Stimulated activated CD8-positive, alpha-beta memory T cell treated with anti-CD3 and anti-CD28 coated beads, Interleukin-15, amount 100 ng/mL, for 1 hour (primary cell): ENCODE measurements at regions not wholly inside any gene's neighbourhood (a gene's known extent, or its start where the extent isn't known, plus 50 kb on each side); places are given as distances from the start of the nearest gene placed in this dataset.

Source experiments
- DNase-seq: peaks from one replicate; pipeline ENCODE4 v3.0.0-alpha.2; 2020; ENCODE audit warnings: low read depth

DNA sequence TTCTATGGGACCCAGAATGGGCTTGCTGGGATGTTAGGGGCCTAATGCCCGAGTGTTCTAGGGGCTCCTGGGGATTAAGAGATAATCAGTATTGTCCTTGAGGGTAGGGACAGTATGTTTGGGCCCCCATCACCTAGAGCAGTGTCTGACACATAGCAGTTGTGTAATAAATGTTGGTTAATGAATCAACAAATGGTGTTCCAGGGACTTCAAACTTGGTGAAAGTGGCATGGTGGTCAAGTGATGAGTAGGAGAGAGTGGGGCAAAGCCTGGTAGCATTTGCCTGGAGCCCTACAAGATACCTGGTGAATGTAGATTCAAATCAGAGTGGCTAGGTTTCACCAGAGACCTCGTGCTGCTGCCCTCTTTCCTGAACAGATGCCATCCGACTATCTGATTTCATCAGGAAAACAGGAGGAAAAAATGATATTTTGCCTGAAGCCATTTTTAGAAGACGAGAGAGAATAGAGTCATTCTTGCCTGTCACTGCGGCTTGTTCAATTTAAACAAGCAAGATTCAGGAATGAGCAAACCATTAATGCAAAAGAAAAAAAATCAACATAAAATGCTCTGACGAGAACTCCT, 117.3 kb downstream of the RPL22L1 start:
- DNase-seq, result no peak

DNA sequence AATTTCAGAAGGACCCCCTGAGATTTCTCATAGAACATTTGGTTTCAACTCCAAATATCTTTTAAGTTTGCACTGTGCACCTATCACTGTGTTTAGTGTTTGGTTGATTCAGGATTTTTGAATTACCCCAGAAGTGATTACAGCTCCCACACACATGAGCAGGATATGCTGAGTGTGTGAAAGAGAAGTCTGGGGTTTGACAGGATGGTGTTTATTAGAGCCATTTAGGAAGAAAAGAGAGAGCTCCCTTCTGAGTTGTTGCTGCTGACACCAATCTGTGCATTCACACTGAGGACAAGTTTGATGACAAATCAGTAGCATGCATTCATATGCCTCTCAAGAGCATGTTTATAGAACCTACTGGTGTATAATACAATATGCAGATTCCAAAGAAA, 118.1 kb downstream of the RPL22L1 start:
- no peak for DNase-seq

GRCh38 chr3:170751083-170751898, 118.7 kb downstream of the RPL22L1 start:
- DNase-seq, result no peak

DNA sequence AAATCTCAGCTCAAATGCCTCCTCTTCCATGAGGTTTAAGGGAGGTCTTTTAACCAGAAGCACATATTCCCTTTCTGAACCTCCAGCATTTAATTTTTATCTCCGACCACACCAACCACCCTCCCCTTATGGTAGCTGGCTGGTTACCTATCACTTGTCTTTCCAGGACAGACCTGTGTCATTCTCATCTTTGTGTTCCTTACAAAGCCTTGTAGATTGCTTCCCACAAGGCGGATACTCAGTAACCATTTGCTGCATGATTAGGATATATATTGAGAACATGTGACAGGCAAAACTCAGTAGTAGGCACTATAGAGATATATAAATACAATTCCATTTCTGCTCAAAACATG, 119.5 kb downstream of the RPL22L1 start:
- no peak for DNase-seq

GRCh38 chr3:170749765-170750477, 120.1 kb downstream of the RPL22L1 start:
- no peak for DNase-seq

DNA sequence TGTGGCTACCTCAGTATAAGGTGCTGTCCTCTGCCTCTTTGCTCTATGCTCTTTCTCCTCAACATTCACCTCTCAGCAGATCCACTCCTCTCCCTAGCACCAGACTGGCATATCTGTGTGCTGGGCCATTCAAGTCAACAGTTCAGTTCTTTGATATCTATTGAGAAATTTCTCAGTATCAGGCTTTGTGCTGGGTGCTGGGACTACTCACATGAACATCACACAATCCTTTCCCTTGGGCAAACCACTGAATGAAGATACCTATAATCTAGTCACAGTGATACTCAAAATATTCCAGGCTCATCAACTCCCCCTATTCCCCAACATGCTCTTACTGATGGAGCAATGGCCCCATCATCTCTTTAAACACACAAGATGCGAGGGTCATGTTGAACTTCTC, 120.8 kb downstream of the RPL22L1 start:
- no peak for DNase-seq

DNA sequence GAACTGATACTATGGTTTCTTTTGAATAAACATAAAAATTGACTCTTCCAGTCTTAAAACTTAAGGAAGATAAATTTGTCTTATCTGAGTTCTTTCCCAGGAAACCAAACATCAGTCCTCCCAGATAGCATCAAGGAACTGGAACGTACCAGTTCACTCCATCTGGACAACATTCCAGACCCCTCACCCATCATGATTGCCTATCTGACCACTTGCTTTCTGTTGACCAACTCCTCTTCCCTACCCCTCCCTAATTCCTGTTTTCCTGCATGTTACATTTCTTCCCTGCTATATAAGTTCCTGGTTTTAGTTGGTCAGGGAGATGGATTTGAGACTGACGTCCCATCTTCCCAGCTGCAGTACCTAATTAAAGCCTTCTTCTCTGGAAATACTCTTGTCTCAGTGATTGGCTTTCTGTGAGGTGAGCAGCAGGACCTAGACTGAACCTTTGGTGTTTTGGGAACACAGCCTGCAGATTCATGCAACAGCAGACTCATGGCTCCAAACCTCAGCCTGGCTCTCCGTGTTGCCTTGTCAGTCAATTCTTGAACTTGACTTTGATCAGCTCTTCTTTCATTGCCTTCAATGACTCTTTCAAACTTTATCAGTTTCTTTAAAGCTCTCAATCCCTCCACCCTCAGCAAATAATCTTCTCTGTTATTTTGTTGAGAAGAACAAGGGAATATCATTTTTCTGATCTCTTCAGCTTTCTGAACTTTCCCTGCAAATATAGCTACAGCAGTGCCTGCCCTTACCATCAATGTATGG, 123.6 kb downstream of the RPL22L1 start:
- DNase-seq, result no peak

DNA sequence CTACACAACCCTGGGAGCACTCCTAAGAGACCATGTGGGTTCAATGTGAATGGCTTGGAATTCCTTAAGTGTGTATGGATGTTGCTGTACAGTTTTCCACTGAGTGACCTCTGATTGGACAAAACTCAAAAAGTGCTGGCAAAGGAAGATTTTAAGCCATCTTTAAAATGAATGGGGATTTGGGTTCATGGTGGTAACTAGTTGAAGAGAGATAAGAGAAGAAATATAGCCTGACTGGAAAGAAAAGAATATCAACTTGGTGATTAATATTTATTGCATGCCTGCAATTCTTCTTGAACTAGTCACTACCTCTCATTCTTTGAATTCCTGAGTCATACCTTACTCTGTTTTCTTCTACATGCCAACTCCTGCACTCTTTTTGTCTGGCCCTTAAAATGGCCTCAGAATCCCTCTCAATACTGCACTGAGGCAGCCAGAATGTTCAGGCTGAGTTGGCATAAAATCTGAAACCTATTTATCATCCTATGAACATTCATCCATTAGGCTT, 124.7 kb downstream of the RPL22L1 start:
- no peak for DNase-seq

GRCh38 chr3:170741756-170742529, 128.1 kb downstream of the RPL22L1 start:
- DNase-seq, result no peak

GRCh38 chr3:170740726-170741591, 129.0 kb downstream of the RPL22L1 start:
- DNase-seq, result no peak

GRCh38 chr3:170740285-170740684, 129.7 kb downstream of the RPL22L1 start:
- DNase-seq, result no peak

DNA sequence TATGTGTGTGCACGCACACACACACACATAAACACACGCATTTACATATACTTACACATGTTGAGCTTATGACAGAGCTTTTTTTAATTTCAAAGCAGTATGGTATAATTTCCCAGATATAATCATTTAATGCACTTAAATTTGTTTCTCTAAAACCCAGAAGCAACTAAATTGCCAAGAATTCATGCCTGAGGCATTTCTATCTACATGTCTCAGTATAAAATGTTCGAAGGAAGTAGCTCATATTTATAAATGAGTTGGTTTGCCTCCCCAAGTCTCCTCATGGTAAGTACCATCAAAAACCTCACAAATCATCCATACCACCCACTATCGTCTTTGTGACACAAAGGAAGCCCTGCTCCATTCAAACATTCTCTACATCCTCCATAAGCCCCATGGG, 130.6 kb downstream of the RPL22L1 start:
- no peak for DNase-seq

DNA sequence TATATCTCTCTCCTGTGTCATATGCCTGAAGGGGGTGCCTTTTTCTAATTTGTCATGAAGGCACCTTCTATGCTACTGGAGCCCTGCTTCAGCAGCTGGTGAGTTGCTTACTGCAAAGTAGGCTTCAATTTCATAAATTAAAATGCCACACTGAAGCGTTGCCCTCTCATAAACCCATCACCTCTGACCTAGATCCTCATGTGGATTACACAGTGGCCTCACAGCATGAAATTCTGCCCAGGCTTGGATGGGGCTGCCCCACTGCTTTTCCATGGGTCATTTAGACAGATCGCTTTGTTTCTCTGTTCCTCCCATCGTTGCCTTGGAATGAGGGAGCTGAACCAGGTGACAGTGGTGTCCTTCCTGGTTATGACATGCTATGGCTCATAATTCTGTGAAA, 131.2 kb downstream of the RPL22L1 start:
- DNase-seq, result no peak

- DNase-seq, result no peak
Measured at GRCh38 chr3:170737498-170738162, 132.4 kb downstream of the RPL22L1 start.

DNA sequence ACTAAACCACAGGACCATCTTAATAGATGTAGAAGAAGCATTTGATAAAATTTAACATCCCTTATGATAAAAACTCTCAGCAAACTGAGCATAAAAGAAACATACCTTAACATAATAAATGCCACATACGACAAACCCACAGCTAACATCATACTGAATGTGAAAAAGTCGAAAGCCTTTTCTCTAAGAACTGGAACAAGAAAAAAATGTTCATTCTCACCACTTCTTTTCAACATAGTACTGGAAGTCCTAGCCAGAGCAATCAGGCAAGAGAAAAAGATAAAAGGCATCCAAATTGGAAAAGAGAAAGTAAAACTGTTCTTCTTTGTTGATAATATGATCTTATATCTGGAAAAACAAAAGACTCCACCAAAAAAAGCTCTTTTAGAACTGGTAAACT, 134.2 kb downstream of the RPL22L1 start:
- no peak for DNase-seq

- DNase-seq, result no peak
Measured at GRCh38 chr3:170734735-170735065, 135.3 kb downstream of the RPL22L1 start.

GRCh38 chr3:170734043-170734734, 135.8 kb downstream of the RPL22L1 start:
- DNase-seq, result no peak

GRCh38 chr3:170732660-170733245, 137.2 kb downstream of the RPL22L1 start:
- no peak for DNase-seq

DNA sequence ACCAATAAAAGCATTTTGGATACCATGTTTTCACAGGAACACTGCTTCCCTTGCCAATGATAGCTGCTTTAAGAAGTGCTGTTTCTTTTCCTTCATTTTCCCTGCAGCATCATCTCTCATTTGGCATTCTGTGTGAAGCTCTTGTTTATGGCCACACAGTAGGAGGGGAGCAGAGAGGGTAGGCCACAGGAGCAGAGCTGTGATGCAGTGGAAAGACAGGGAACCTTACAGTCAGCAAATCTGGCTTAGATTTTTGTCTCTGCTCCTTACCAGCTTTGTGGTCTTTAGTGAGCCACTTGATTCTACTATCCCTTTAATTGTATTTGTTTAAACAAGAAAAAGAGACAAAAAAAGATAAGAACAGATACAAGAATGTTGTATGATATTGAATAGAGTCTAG, 138.7 kb downstream of the RPL22L1 start:
- no peak for DNase-seq
